ENCODE measurements at regions not wholly inside any gene's neighbourhood (a gene's known extent, or its start where the extent isn't known, plus 50 kb on each side); places are given as distances from the start of the nearest gene placed in this dataset.

DNA sequence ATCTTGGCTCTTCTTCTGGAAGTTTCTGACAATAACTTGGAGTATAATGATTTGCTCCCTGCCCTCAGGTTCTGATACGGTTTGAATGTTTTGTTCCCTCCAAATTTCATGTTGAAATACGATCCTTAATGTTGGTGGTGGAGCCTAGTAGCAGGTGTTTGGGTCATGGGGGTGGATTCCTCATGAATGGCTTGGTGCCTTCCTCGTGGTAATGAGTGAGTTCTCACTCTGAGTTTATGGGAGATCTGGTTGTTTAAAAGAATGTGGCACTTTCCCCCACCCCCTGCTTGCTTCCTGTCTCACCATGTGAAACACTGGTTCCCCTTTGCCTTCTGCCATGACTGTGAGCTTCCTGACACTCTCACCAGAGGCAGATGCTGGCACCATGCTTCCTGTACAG, 103.0 kb upstream of the OSMR start:
- H3K9me3 ChIP-seq (ENCODE audit: control insufficient read depth, insufficient read depth, low read depth, low read length) = no peaks in the 10 kb centered on the region
- H3K27ac ChIP-seq (ENCODE audit: extremely low read depth, low read depth, low read length) = no peak overlapping the region
- no peaks in the 10 kb centered on the region for H3K36me3 ChIP-seq (ENCODE audit: control insufficient read depth in 2 of 2, insufficient read depth in 1 of 2, low read length in 2 of 2)
- POLR2A ChIA-PET = no interaction called here
- TF ChIP-seq ZNF596 (tag by site-specific recombination; IDR thresholded peaks at IDR 0.05) (no peak), SP2 (tag by site-specific recombination; IDR thresholded peaks at IDR 0.05) (no peak), ZNF777 (tag by site-specific recombination; IDR thresholded peaks at IDR 0.05; ENCODE audit: borderline replicate concordance) (no peak), ZFP3 (tag by site-specific recombination; IDR thresholded peaks at IDR 0.05; ENCODE audit: low read depth) (no peak), ZNF600 (tag by site-specific recombination; IDR thresholded peaks at IDR 0.05) (no peak), BCL6B (tag by site-specific recombination; IDR thresholded peaks at IDR 0.05) (no peak), ZNF112 (tag by site-specific recombination; IDR thresholded peaks at IDR 0.05) (no peak), GLIS1 (tag by site-specific recombination; IDR thresholded peaks at IDR 0.05) (no peak), ZNF510 (tag by site-specific recombination; IDR thresholded peaks at IDR 0.05; ENCODE audit: insufficient replicate concordance) (no peak), ZNF747 (tag by site-specific recombination; IDR thresholded peaks at IDR 0.05) (no peak), SP7 (tag by site-specific recombination; IDR thresholded peaks at IDR 0.05) (no peak), SETDB1 (IDR thresholded peaks at IDR 0.05; ENCODE audit: insufficient read length, low read length) (no peak), ZNF350 (tag by site-specific recombination; IDR thresholded peaks at IDR 0.05) (no peak), IKZF3 (tag by site-specific recombination; IDR thresholded peaks at IDR 0.05) (no peak), ZNF560 (tag by site-specific recombination; IDR thresholded peaks at IDR 0.05; ENCODE audit: borderline replicate concordance) (no peak), ZNF677 (tag by site-specific recombination; IDR thresholded peaks at IDR 0.05) (no peak), YY1 (tag by site-specific recombination; IDR thresholded peaks at IDR 0.05) (no peak), ZNF626 (tag by site-specific recombination; IDR thresholded peaks at IDR 0.05) (no peak), ZBTB1 (tag by site-specific recombination; IDR thresholded peaks at IDR 0.05) (no peak)
- TF ChIP-seq, protein P1, sequence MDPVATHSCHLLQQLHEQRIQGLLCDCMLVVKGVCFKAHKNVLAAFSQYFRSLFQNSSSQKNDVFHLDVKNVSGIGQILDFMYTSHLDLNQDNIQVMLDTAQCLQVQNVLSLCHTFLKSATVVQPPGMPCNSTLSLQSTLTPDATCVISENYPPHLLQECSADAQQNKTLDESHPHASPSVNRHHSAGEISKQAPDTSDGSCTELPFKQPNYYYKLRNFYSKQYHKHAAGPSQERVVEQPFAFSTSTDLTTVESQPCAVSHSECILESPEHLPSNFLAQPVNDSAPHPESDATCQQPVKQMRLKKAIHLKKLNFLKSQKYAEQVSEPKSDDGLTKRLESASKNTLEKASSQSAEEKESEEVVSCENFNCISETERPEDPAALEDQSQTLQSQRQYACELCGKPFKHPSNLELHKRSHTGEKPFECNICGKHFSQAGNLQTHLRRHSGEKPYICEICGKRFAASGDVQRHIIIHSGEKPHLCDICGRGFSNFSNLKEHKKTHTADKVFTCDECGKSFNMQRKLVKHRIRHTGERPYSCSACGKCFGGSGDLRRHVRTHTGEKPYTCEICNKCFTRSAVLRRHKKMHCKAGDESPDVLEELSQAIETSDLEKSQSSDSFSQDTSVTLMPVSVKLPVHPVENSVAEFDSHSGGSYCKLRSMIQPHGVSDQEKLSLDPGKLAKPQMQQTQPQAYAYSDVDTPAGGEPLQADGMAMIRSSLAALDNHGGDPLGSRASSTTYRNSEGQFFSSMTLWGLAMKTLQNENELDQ (tag by site-specific recombination; IDR thresholded peaks at IDR 0.05; ENCODE audit: low read depth) = no peak
- CTCF ChIA-PET = interaction anchor here (0.6 kb wide), 1 partner anchor 136 kb away, joined by 3 read pairs; no protein-coding TSS in a partner anchor
- H3K4me1 ChIP-seq (ENCODE audit: control insufficient read depth, insufficient read depth, low read length) = no peaks in the 10 kb centered on the region
- no peak overlapping the region for H3K4me3 ChIP-seq (ENCODE audit: low read depth, low read length)

DNA sequence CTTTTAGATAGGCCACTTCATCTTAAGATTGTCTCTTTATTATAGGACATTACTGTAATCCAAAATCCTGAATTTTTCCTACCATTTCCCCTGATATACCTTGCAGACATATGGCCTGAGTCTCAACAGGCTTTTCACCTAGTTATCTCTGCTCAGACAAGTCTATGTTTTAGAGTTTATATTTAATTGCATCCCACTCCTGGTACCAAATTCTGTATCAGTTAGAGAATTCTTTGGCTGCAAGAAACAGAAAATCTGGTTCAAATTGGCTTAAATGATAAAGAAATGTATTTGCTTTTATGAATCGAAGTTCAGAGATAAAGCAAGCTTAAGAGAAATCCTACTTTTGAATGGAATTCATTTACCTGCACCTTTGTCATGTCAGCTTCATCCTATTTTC, 102.2 kb upstream of the OSMR start:
- Histone ChIP-seq H3K27ac (ENCODE audit: extremely low read depth, low read depth, low read length) (no peak overlapping the region), H3K4me3 (ENCODE audit: low read depth, low read length) (no peak overlapping the region), H3K4me1 (ENCODE audit: control insufficient read depth, insufficient read depth, low read length) (no peaks in the 10 kb centered on the region), H3K9me3 (ENCODE audit: control insufficient read depth, insufficient read depth, low read depth, low read length) (no peaks in the 10 kb centered on the region), H3K36me3 (ENCODE audit: control insufficient read depth in 2 of 2, insufficient read depth in 1 of 2, low read length in 2 of 2) (no peaks in the 10 kb centered on the region)
- ChIA-PET CTCF (interaction anchor here (0.6 to 1.6 kb wide), 2 partner anchors 137 to 302 kb away, joined by 3 to 5 read pairs; no protein-coding TSS in a partner anchor), POLR2A (no interaction called here)
- no peak for TF ChIP-seq ZNF530 (tag by site-specific recombination; IDR thresholded peaks at IDR 0.05; ENCODE audit: low read depth)
- peak; percentile 93 for TF ChIP-seq ZNF707 (tag by site-specific recombination; IDR thresholded peaks at IDR 0.05)
